Right lobe of liver (tissue), 6 donors: ENCODE measurements at regions not wholly inside any gene's neighbourhood (a gene's known extent, or its start where the extent isn't known, plus 50 kb on each side); places are given as distances from the start of the nearest gene placed in this dataset.

Experiments used
- ATAC-seq, 4 donors: fragments of 200-7000 bp; cut with Tn5 transposase; one replicate each; pipeline ENCODE4 v1.9.1; 2020; ENCODE audit warnings: mild to moderate bottlenecking in 4 of 4, moderate library complexity in 4 of 4
- DNase-seq, 3 donors: peaks; one replicate each; pipeline ENCODE4 v3.0.0-alpha.2; 2020
- H3K27ac ChIP-seq, 3 donors: fragments of 200-600 bp; one replicate each; pipeline ENCODE4 v1.8.0; 2022
- H3K27me3 ChIP-seq, 2 donors: fragments of 200-600 bp; one replicate each; pipeline ENCODE4 v1.8.0; 2022
- H3K36me3 ChIP-seq, 4 donors: fragments of 200-600 bp; sonication (generic) in 1 of 4; one replicate each; pipeline versions ENCODE4 v1.5.1 to v1.8.0; 2017 to 2022; ENCODE audit warnings: control low read depth in 1 of 4
- H3K4me1 ChIP-seq, 4 donors: fragments of 200-600 bp; sonication (generic) in 1 of 4; one replicate each; pipeline versions ENCODE4 v1.5.1 to v1.8.0; 2017 to 2022; ENCODE audit warnings: control low read depth in 1 of 4
- H3K4me3 ChIP-seq, 3 donors: fragments of 200-600 bp; one replicate each; pipeline ENCODE4 v1.8.0; 2022
- H3K9me3 ChIP-seq, 4 donors: fragments of 200-600 bp; sonication (generic) in 1 of 4; one replicate each; pipeline versions ENCODE4 v1.5.1 to v1.8.0; 2017 to 2022; ENCODE audit warnings: control low read depth in 1 of 4
- POLR2A ChIP-seq: fragments of 450-650 bp; IDR thresholded peaks from one replicate; pipeline ENCODE4 v1.6.1; 2017; ENCODE audit warnings: antibody characterized with exemption, mild to moderate bottlenecking
- WGBS: methylation state at CpG from one replicate; pipeline ENCODE4 v1.1.6; 2018; ENCODE audit warnings: low coverage, low lambda C conversion rate; ENCODE audit not compliant: insufficient coverage; ENCODE audit errors: missing lambda C conversion rate; 5-methylcytosine and 5-hydroxymethylcytosine counted together
- intact Hi-C, 2 donors: fragments of 100-400 bp; cut with DNase I; formaldehyde crosslinking; loops; one replicate each; pipeline versions ENCODE4 v1.11.2 to v1.14.1; 2022
- TF ChIP-seq, protein P1 (sequence below), 4 donors: fragments of 200-600 bp in 3 of 4; fragments of 450-650 bp in 1 of 4; IDR thresholded peaks; one replicate each; pipeline versions ENCODE4 v1.5.1 to v1.8.0; 2016 to 2022; ENCODE audit warnings: antibody characterized with exemption in 4 of 4, mild to moderate bottlenecking in 2 of 4
- donor health status: DM: no; HTN: yes; CAD: no.
- donor health status: DM: no; HTN: no; CAD: no.
- donor health status: DM: no; HTN: no; CAD: no.
- donor health status: DM: no; HTN: yes; CAD: no.
- donor health status: DM: no; HTN: yes; CAD: no.

DNA sequence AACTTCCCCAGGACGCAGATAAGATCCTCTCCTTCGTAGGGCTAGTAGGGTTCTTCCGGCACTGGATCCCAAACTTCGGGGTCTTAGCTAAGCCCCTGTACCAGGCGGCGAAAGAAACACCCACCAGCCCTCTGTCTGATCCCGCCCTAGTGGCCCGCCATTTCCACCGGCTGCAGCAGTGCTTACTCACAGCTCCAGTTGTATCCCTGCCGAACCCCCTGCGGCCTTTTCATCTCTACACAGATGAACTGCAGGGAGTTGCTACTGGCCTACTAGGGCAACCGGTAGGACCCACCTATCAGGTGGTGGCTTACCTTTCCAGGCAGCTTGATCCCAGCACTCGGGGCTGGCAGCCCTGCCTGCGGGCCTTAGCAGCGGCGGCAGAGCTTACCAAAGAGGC is 961.2 kb downstream of the RPA4 start:
- DNase-seq (no peak), ATAC-seq (no peak)
- no peak overlapping the region for H3K4me3 ChIP-seq
- WGBS = 90% methylated on average over 7 of the region's 16 CpGs
- H3K4me1 ChIP-seq = no peaks in the 10 kb centered on the region
- no peak overlapping the region for H3K27ac ChIP-seq
- no peaks in the 10 kb centered on the region for H3K36me3 ChIP-seq
- no peaks in the 10 kb centered on the region for H3K27me3 ChIP-seq
- intact Hi-C loops = no loop called here
- H3K9me3 ChIP-seq = no peaks in the 10 kb centered on the region
- TF ChIP-seq, protein P1, sequence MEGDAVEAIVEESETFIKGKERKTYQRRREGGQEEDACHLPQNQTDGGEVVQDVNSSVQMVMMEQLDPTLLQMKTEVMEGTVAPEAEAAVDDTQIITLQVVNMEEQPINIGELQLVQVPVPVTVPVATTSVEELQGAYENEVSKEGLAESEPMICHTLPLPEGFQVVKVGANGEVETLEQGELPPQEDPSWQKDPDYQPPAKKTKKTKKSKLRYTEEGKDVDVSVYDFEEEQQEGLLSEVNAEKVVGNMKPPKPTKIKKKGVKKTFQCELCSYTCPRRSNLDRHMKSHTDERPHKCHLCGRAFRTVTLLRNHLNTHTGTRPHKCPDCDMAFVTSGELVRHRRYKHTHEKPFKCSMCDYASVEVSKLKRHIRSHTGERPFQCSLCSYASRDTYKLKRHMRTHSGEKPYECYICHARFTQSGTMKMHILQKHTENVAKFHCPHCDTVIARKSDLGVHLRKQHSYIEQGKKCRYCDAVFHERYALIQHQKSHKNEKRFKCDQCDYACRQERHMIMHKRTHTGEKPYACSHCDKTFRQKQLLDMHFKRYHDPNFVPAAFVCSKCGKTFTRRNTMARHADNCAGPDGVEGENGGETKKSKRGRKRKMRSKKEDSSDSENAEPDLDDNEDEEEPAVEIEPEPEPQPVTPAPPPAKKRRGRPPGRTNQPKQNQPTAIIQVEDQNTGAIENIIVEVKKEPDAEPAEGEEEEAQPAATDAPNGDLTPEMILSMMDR (IDR thresholded peaks at IDR 0.05) = no peak
- no peak for TF ChIP-seq POLR2A

GRCh38 chrX:97845451-97845850 is 961.7 kb downstream of the RPA4 start:
- no peaks in the 10 kb centered on the region for H3K36me3 ChIP-seq
- TF ChIP-seq, protein P1 (IDR thresholded peaks at IDR 0.05) = no peak
- no peak for TF ChIP-seq POLR2A
- H3K4me1 ChIP-seq = no peaks in the 10 kb centered on the region
- ATAC-seq = no peak
- H3K27ac ChIP-seq = no peak overlapping the region
- no peak for DNase-seq
- 92% methylated on average over 13 of the region's 18 CpGs for WGBS
- no peaks in the 10 kb centered on the region for H3K27me3 ChIP-seq
- intact Hi-C loops = no loop called here
- H3K9me3 ChIP-seq = no peaks in the 10 kb centered on the region
- H3K4me3 ChIP-seq = no peak overlapping the region

GRCh38 chrX:97846228-97846627 is 962.5 kb downstream of the RPA4 start:
- Histone ChIP-seq H3K36me3 (no peaks in the 10 kb centered on the region), H3K27me3 (no peaks in the 10 kb centered on the region), H3K4me1 (no peaks in the 10 kb centered on the region), H3K9me3 (no peaks in the 10 kb centered on the region), H3K27ac (no peak overlapping the region), H3K4me3 (no peak overlapping the region)
- DNase-seq (no peak), ATAC-seq (no peak)
- TF ChIP-seq, protein P1 (IDR thresholded peaks at IDR 0.05) = no peak
- no peak for TF ChIP-seq POLR2A
- 86% methylated on average over 12 of the region's 12 CpGs for WGBS
- intact Hi-C loops = no loop called here

DNA sequence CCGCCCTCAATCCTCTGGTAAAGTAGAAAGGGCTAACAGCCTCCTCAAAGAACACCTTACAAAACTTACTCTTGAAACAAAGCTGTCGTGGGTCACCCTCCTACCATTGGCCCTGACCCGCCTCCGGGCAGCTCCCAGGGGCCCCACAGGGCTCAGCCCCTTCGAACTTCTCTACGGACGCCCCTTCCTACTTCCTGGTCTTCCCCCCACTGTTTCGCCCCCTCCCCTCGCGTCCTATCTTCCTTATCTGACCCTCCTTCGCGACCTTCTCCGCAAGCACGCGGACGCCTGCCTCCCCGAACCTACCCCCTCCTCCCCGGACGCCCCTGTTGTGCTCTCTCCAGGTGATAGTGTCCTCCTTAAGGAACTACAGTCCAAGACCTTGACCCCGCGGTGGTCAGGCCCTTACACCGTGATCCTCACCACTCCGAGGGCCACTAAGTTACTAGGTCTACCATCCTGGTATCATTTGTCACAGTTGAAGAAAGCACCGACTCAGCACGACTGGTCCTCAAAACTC is 963.1 kb downstream of the RPA4 start:
- DNase-seq = no peak
- no peak for TF ChIP-seq POLR2A
- Histone ChIP-seq H3K27me3 (no peaks in the 10 kb centered on the region), H3K4me3 (no peak overlapping the region), H3K4me1 (no peaks in the 10 kb centered on the region), H3K36me3 (no peaks in the 10 kb centered on the region), H3K9me3 (no peaks in the 10 kb centered on the region), H3K27ac (no peak overlapping the region)
- ATAC-seq = no peak
- 87% methylated on average over 12 of the region's 25 CpGs for WGBS
- intact Hi-C loops = no loop called here

- WGBS = 80% methylated on average over 19 of the region's 25 CpGs
- no peaks in the 10 kb centered on the region for H3K4me1 ChIP-seq
These were observed 964.4 kb downstream of the RPA4 start for GRCh38 chrX:97847885-97848679.

More at GRCh38 chrX:97847885-97848679, 964.4 kb downstream of the RPA4 start:
- DNase-seq (no peak), ATAC-seq (no peak)
- H3K36me3 ChIP-seq = no peaks in the 10 kb centered on the region
- no peaks in the 10 kb centered on the region for H3K27me3 ChIP-seq
- no peak for TF ChIP-seq POLR2A
- TF ChIP-seq, protein P1 (IDR thresholded peaks at IDR 0.05) = no peak
- no peaks in the 10 kb centered on the region for H3K9me3 ChIP-seq
- intact Hi-C loops = no loop called here
- no peak overlapping the region for H3K4me3 ChIP-seq
- H3K27ac ChIP-seq = no peak overlapping the region
